Peyer's patch (tissue), 4 donors: ENCODE measurements at regions not wholly inside any gene's neighbourhood (a gene's known extent, or its start where the extent isn't known, plus 50 kb on each side); places are given as distances from the start of the nearest gene placed in this dataset.

Experiments used
- DNase-seq, 3 donors: peaks; one replicate each; pipeline ENCODE4 v3.0.0-alpha.2; 2017 to 2019
- H3K27ac ChIP-seq, 4 donors: fragments of 200-600 bp; sonication (generic); one replicate each; pipeline ENCODE4 v1.5.1; 2016 to 2019
- H3K27me3 ChIP-seq, 2 donors: fragments of 200-600 bp; sonication (generic); one replicate each; pipeline ENCODE4 v1.5.1; 2019
- H3K36me3 ChIP-seq, 3 donors: fragments of 200-600 bp; sonication (generic); one replicate each; pipeline ENCODE4 v1.5.1; 2016 to 2019
- H3K4me1 ChIP-seq, 4 donors: fragments of 200-600 bp; sonication (generic); one replicate each; pipeline ENCODE4 v1.5.1; 2016 to 2019
- H3K4me3 ChIP-seq, 4 donors: fragments of 200-600 bp; sonication (generic); 1 replicate in 3 of 4; 2 replicates in 1 of 4; pipeline ENCODE4 v1.5.1; 2016 to 2019; ENCODE audit warnings: mild to moderate bottlenecking in 1 of 4
- H3K9me3 ChIP-seq, 4 donors: fragments of 200-600 bp; sonication (generic); one replicate each; pipeline ENCODE4 v1.5.1; 2016 to 2019; ENCODE audit warnings: mild to moderate bottlenecking in 1 of 4
- POLR2A ChIP-seq, 2 donors: fragments of 450-650 bp; IDR thresholded peaks; one replicate each; pipeline ENCODE4 v1.5.1; 2017; ENCODE audit warnings: antibody characterized with exemption in 2 of 2, mild to moderate bottlenecking in 2 of 2, moderate library complexity in 2 of 2
- TF ChIP-seq, protein P1 (sequence below), 6 experiments: fragments of 450-650 bp in 4 of 6; fragments of 200-600 bp in 2 of 6; sonication (generic) in 1 of 6; IDR thresholded peaks; one replicate each; pipeline ENCODE4 v1.5.1; 2017 to 2019; ENCODE audit warnings: antibody characterized with exemption in 6 of 6, mild to moderate bottlenecking in 3 of 6, moderate library complexity in 1 of 6

DNA sequence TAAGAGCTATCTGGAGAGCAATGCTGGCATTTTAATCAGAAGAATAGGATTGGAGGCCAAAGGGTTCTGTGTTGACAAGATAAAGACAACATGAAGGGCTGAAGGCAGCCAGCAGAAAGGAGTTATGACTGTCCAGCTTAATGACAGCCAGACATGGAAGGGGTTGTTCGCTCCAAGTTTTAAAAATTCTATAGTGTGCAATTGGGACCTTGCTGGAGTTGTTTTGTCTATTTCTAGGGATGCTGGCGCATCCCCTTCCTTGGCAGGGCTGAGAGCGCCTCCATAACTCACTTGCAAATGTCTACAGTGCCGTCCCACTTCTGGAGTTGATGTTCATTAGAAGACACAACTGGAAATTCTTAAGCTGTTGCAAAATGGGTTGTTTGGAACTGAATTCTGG lies 200.7 kb downstream of the TLE3 start:
- Histone ChIP-seq H3K4me3 (no peak overlapping the region), H3K36me3 (no peaks in the 10 kb centered on the region), H3K4me1 (no peaks in the 10 kb centered on the region), H3K27ac (no peak overlapping the region), H3K27me3 (no peaks in the 10 kb centered on the region), H3K9me3 (no peaks in the 10 kb centered on the region)
- DNase-seq, result no peak
- no peak for TF ChIP-seq POLR2A (IDR thresholded peaks at IDR 0.05)
- TF ChIP-seq, protein P1, sequence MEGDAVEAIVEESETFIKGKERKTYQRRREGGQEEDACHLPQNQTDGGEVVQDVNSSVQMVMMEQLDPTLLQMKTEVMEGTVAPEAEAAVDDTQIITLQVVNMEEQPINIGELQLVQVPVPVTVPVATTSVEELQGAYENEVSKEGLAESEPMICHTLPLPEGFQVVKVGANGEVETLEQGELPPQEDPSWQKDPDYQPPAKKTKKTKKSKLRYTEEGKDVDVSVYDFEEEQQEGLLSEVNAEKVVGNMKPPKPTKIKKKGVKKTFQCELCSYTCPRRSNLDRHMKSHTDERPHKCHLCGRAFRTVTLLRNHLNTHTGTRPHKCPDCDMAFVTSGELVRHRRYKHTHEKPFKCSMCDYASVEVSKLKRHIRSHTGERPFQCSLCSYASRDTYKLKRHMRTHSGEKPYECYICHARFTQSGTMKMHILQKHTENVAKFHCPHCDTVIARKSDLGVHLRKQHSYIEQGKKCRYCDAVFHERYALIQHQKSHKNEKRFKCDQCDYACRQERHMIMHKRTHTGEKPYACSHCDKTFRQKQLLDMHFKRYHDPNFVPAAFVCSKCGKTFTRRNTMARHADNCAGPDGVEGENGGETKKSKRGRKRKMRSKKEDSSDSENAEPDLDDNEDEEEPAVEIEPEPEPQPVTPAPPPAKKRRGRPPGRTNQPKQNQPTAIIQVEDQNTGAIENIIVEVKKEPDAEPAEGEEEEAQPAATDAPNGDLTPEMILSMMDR (IDR thresholded peaks at IDR 0.05), result no peak

DNA sequence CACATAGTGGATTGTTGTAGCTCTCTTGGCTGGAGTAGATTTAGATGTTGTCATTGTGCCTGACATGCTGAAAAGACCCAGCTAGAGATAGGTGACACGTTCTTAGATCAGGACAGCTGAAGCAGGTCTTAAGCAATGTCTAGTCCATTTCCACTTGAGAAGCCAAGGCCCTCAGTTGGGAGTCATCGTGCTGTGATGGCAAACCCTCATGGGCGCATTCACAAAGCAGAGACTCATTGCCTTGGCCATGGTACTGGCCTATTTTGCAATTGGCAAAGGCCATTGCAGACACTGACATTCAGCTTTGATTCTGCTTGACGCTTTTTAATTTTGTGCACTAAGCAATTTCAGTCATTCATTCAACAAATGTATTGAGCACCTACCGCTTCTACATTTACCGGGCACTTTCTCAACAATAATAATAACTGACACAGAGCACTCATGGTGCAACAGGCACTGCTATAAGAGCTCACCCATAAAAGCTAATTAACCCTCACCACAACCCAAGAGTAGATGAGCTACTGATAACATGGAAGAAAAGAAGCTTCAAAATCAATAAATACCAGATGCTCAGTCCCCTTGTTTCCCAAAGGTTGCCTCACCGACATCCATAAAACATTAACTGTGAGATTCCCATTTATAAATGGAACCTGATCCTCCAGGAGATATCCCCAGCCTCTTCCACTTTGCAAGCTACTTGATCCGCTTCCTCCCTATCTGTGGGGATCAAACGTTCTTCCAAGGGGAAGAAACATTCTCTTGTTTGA lies 200.1 kb downstream of the TLE3 start:
- H3K9me3 ChIP-seq, result no peaks in the 10 kb centered on the region
- no peak for DNase-seq
- no peak for TF ChIP-seq POLR2A (IDR thresholded peaks at IDR 0.05)
- TF ChIP-seq, protein P1 (IDR thresholded peaks at IDR 0.05), result no peak
- no peak overlapping the region for H3K27ac ChIP-seq
- no peaks in the 10 kb centered on the region for H3K4me1 ChIP-seq
- H3K27me3 ChIP-seq, result no peaks in the 10 kb centered on the region
- no peak overlapping the region for H3K4me3 ChIP-seq
- H3K36me3 ChIP-seq, result no peaks in the 10 kb centered on the region

DNA sequence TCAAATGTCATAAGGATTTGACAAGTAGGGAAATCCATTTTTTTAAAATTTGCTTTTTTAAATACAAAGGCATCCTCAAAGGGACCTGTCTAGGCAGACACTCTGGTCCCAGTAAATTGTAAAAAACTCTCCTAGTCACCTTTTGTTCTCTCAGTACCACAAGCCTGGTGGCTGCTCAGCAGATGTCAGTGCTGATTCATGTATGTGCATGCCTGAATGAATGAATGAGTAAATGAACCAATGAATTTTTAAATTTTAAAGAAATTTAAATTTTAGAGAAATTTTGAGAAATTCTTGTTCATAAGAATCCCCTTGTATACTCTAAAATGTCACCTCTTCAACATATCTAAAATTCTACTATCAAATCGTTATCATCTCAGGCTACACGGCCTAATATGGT lies 199.5 kb downstream of the TLE3 start:
- TF ChIP-seq, protein P1 (IDR thresholded peaks at IDR 0.05), result no peak
- TF ChIP-seq POLR2A (IDR thresholded peaks at IDR 0.05), result no peak
- DNase-seq, result no peak
- H3K27me3 ChIP-seq, result no peaks in the 10 kb centered on the region
- no peaks in the 10 kb centered on the region for H3K9me3 ChIP-seq
- H3K36me3 ChIP-seq, result no peaks in the 10 kb centered on the region
- no peak overlapping the region for H3K4me3 ChIP-seq
- H3K27ac ChIP-seq, result no peak overlapping the region
- H3K4me1 ChIP-seq, result no peaks in the 10 kb centered on the region

DNA sequence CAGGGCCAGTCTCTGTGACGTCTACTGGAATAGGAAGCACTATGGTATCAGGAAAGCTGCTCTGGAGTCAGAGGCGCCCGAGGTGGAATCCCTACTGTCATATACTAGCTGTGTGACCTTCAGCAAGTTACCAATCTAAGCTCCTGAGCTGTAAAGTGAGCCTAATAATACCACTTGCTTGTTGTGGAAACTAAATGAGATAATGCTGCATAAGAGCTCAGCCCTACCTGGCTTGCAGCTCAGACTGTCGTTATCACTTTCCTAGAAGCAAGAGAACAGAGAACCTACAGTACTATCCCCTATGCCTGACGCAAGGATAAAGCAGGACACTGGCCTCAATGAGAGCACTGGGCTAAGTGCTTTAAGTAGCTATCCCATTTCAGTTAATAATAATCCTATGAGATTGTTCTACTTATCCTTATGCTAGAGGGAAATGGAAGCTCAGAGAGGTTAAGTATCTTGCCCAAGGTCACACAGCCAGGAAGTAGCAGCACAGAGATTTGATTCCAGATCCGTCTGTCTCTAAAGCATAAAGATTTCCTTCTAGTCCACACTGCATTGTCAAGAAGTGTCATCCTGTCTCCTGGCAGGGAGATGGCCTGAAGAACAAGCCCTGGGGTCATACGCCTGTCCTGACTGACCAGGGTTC lies 195.2 kb downstream of the TLE3 start:
- Histone ChIP-seq H3K9me3 (no peaks in the 10 kb centered on the region), H3K4me3 (no peak overlapping the region), H3K27me3 (no peaks in the 10 kb centered on the region), H3K4me1 (no peaks in the 10 kb centered on the region), H3K27ac (no peak overlapping the region), H3K36me3 (no peaks in the 10 kb centered on the region)
- no peak for TF ChIP-seq POLR2A (IDR thresholded peaks at IDR 0.05)
- TF ChIP-seq, protein P1 (IDR thresholded peaks at IDR 0.05), result no peak
- no peak for DNase-seq

DNA sequence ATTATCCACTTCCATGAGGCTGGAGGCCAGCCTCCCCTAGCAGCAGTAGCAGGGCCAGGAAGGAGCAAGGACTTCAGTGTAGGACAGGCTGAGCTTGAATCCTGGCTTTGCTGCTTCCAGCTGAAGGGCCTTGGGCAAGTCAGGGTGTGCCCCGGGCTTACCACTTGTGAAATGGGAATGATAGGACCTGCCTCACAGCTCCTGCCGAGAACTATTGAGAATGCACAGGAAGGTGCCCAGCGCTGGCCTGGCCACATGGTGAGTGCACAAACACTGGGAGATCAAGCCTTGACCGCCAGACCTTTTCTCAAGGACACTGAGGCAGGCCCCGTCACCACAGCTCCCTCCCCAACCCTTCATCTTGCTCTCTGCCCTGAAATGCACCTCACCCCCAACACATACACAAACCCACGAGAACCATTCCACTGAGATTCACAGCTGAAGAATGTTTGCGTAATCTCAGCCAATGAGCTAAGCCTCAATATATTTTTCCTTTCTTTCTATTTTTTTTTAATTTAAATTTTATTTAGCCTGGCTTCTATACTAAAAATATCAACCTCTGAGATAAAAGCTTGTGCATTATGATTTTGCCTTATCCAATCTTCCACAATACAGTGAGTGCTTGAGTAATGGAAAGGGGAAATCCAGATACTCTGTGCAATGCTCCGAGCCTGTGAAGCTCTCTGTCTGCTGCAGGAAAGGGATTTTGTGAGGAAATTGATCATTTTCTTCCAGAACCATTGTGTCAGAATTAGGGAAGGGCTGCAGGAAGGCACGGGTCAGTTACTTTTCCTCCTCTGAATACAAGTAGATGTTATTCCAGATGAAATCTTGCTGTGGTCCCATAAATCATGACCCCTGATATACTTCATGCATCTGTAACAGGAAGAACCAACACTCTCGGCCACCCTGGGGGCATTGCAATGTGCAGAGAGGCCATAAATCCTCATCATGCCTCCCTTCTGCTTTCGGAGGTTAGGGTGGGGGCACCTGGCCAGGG lies 193.9 kb downstream of the TLE3 start:
- Histone ChIP-seq H3K9me3 (no peaks in the 10 kb centered on the region), H3K4me1 (no peaks in the 10 kb centered on the region), H3K4me3 (no peak overlapping the region), H3K27ac (no peak overlapping the region), H3K36me3 (no peaks in the 10 kb centered on the region), H3K27me3 (no peaks in the 10 kb centered on the region)
- TF ChIP-seq, protein P1 (IDR thresholded peaks at IDR 0.05), result no peak
- no peak for TF ChIP-seq POLR2A (IDR thresholded peaks at IDR 0.05)
- no peak for DNase-seq
